ENCODE measurements at regions not wholly inside any gene's neighbourhood (a gene's known extent, or its start where the extent isn't known, plus 50 kb on each side); places are given as distances from the start of the nearest gene placed in this dataset.

DNA sequence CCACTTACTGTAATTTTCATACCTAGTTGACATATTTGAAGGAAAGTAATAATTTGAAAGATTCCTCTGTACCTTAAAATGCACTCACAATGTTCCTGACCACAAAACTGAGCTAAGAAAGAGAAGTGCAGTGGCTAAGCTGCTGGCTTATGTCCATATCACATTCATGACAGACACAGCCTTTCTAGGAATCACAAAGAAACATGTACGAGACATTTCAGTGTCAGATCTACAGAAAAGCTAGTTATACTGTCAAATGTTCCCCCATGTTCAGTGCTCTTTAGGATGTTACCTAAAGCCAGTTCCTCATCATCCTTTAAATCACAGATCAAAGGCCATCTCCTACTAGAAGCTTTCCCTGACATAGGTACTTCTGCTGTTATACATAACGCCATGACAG, 142.2 kb upstream of the C11orf58 start:
- TF ChIP-seq, protein P1, sequence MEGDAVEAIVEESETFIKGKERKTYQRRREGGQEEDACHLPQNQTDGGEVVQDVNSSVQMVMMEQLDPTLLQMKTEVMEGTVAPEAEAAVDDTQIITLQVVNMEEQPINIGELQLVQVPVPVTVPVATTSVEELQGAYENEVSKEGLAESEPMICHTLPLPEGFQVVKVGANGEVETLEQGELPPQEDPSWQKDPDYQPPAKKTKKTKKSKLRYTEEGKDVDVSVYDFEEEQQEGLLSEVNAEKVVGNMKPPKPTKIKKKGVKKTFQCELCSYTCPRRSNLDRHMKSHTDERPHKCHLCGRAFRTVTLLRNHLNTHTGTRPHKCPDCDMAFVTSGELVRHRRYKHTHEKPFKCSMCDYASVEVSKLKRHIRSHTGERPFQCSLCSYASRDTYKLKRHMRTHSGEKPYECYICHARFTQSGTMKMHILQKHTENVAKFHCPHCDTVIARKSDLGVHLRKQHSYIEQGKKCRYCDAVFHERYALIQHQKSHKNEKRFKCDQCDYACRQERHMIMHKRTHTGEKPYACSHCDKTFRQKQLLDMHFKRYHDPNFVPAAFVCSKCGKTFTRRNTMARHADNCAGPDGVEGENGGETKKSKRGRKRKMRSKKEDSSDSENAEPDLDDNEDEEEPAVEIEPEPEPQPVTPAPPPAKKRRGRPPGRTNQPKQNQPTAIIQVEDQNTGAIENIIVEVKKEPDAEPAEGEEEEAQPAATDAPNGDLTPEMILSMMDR (IDR thresholded peaks at IDR 0.05; ENCODE audit: low read length): no peak
- no peak for TF ChIP-seq EZH2 (IDR thresholded peaks at IDR 0.05; ENCODE audit: borderline replicate concordance, low read length)
- H3K9ac ChIP-seq (ENCODE audit: low read length): no peak overlapping the region
- H4K20me1 ChIP-seq (ENCODE audit: insufficient read depth, low read length): no peaks in the 10 kb centered on the region
- H3F3A ChIP-seq (ENCODE audit: insufficient read depth, low read length): no peaks in the 10 kb centered on the region
- H3K27me3 ChIP-seq (ENCODE audit: insufficient read depth, low read length): no peaks in the 10 kb centered on the region
- no peak overlapping the region for H3K4me3 ChIP-seq (ENCODE audit: low read depth, low read length, poor library complexity, severe bottlenecking)
- no peaks in the 10 kb centered on the region for H3K9me2 ChIP-seq (ENCODE audit: low read depth, low read length)
- H2AFZ ChIP-seq (ENCODE audit: low read length): no peak overlapping the region
- no peaks in the 10 kb centered on the region for H3K4me1 ChIP-seq (ENCODE audit: insufficient read depth, low read length, severe bottlenecking)
- H3K4me2 ChIP-seq (ENCODE audit: low read length): no peak overlapping the region
- H3K36me3 ChIP-seq (ENCODE audit: insufficient read depth, low read length): no peaks in the 10 kb centered on the region
- no peak overlapping the region for H3K27ac ChIP-seq (ENCODE audit: low read depth, low read length, poor library complexity, severe bottlenecking)
- no peaks in the 10 kb centered on the region for H3K9me3 ChIP-seq (ENCODE audit: low read length)
- no peaks in the 10 kb centered on the region for H3K79me2 ChIP-seq (ENCODE audit: insufficient read depth, low read length)

DNA sequence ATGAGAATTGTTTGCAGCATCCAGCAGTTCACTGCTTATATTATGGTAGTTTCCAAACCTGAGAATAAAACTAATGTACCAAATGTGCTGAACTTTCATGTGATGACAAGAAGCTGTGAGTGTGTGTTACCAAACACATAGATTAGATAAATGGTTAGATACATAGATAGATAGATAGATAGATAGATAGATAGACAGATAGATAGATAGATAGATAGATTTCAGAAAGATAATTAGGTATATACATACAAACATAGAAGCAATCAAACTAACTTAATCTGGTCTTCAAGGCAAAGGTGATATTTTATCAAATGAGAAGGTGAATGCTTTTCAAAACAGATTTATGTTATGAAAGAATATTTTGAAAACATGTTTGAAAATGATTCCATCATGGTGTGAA, 147.3 kb upstream of the C11orf58 start:
- H3K9me3 ChIP-seq (ENCODE audit: low read length): no peaks in the 10 kb centered on the region
- H3K27ac ChIP-seq (ENCODE audit: low read depth, low read length, poor library complexity, severe bottlenecking): no peak overlapping the region
- no peaks in the 10 kb centered on the region for H3K9me2 ChIP-seq (ENCODE audit: low read depth, low read length)
- TF ChIP-seq, protein P1 (IDR thresholded peaks at IDR 0.05; ENCODE audit: low read length): no peak
- TF ChIP-seq EZH2 (IDR thresholded peaks at IDR 0.05; ENCODE audit: borderline replicate concordance, low read length): no peak
- H3K4me2 ChIP-seq (ENCODE audit: low read length): no peak overlapping the region
- no peaks in the 10 kb centered on the region for H3K4me1 ChIP-seq (ENCODE audit: insufficient read depth, low read length, severe bottlenecking)
- no peak overlapping the region for H2AFZ ChIP-seq (ENCODE audit: low read length)
- H3K4me3 ChIP-seq (ENCODE audit: low read depth, low read length, poor library complexity, severe bottlenecking): no peak overlapping the region
- no peak overlapping the region for H3K9ac ChIP-seq (ENCODE audit: low read length)
- H3K36me3 ChIP-seq (ENCODE audit: insufficient read depth, low read length): no peaks in the 10 kb centered on the region
- H4K20me1 ChIP-seq (ENCODE audit: insufficient read depth, low read length): no peaks in the 10 kb centered on the region
- no peaks in the 10 kb centered on the region for H3K27me3 ChIP-seq (ENCODE audit: insufficient read depth, low read length)
- no peaks in the 10 kb centered on the region for H3F3A ChIP-seq (ENCODE audit: insufficient read depth, low read length)
- H3K79me2 ChIP-seq (ENCODE audit: insufficient read depth, low read length): no peaks in the 10 kb centered on the region

DNA sequence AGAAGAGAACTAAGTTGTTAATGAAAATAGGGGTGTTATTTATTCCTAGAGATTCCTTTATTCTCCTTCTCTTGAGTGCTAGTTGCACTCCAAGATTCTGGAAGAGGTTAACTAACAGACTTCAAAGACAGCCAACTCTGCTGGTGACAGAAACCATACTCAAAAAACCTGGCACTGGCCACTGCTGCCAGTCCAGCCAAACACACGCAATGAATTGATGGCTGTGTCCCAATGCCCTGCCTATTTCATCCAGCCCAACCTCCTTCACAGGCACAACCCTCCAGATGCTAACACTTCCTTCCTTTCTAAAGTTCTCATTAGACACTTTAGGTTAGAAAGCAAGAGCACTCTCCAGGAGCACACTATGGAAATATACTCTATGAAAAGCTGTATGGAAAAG, 150.8 kb upstream of the C11orf58 start:
- TF ChIP-seq EZH2 (IDR thresholded peaks at IDR 0.05; ENCODE audit: borderline replicate concordance, low read length): no peak
- TF ChIP-seq, protein P1 (IDR thresholded peaks at IDR 0.05; ENCODE audit: low read length): no peak
- Histone ChIP-seq H3K4me1 (ENCODE audit: insufficient read depth, low read length, severe bottlenecking) (no peaks in the 10 kb centered on the region), H3K4me2 (ENCODE audit: low read length) (no peak overlapping the region)

More for the DNA sequence above, 150.8 kb upstream of the C11orf58 start:
- H3F3A ChIP-seq (ENCODE audit: insufficient read depth, low read length): no peaks in the 10 kb centered on the region
- no peaks in the 10 kb centered on the region for H3K9me2 ChIP-seq (ENCODE audit: low read depth, low read length)
- H3K9me3 ChIP-seq (ENCODE audit: low read length): no peaks in the 10 kb centered on the region
- no peaks in the 10 kb centered on the region for H3K36me3 ChIP-seq (ENCODE audit: insufficient read depth, low read length)
- H2AFZ ChIP-seq (ENCODE audit: low read length): no peak overlapping the region
- H3K27ac ChIP-seq (ENCODE audit: low read depth, low read length, poor library complexity, severe bottlenecking): no peak overlapping the region
- no peaks in the 10 kb centered on the region for H3K79me2 ChIP-seq (ENCODE audit: insufficient read depth, low read length)
- no peaks in the 10 kb centered on the region for H4K20me1 ChIP-seq (ENCODE audit: insufficient read depth, low read length)
- no peak overlapping the region for H3K9ac ChIP-seq (ENCODE audit: low read length)
- H3K27me3 ChIP-seq (ENCODE audit: insufficient read depth, low read length): no peaks in the 10 kb centered on the region
- no peak overlapping the region for H3K4me3 ChIP-seq (ENCODE audit: low read depth, low read length, poor library complexity, severe bottlenecking)

All from OCI-LY1 (cell line).